AG10803 (cell line): ENCODE measurements at regions not wholly inside any gene's neighbourhood (a gene's known extent, or its start where the extent isn't known, plus 50 kb on each side); places are given as distances from the start of the nearest gene placed in this dataset.
"Not testable (repeated sequence)": the region's sequence is repeated elsewhere in the genome, so short reads cannot be mapped to it uniquely, and the experiment has no call there.

Source experiments
- DNase-seq: peaks from one replicate; pipeline ENCODE4 v3.0.0; 2010; ENCODE audit warnings: low read depth
- H3K4me3 ChIP-seq: 2 replicates; pipeline ENCODE4 v1.5.1; 2011; ENCODE audit warnings: mild to moderate bottlenecking, low read length, control low read depth
- TF ChIP-seq, protein P1 (sequence below): conservative IDR thresholded peaks from 2 replicates; pipeline ENCODE4 v1.5.1; 2011; ENCODE audit warnings: mild to moderate bottlenecking, low read length, control low read depth, inconsistent platforms

GRCh38 chr20:55094353-55094861 is 619.0 kb downstream of the DOK5 start:
- no peak for DNase-seq
- TF ChIP-seq, protein P1, sequence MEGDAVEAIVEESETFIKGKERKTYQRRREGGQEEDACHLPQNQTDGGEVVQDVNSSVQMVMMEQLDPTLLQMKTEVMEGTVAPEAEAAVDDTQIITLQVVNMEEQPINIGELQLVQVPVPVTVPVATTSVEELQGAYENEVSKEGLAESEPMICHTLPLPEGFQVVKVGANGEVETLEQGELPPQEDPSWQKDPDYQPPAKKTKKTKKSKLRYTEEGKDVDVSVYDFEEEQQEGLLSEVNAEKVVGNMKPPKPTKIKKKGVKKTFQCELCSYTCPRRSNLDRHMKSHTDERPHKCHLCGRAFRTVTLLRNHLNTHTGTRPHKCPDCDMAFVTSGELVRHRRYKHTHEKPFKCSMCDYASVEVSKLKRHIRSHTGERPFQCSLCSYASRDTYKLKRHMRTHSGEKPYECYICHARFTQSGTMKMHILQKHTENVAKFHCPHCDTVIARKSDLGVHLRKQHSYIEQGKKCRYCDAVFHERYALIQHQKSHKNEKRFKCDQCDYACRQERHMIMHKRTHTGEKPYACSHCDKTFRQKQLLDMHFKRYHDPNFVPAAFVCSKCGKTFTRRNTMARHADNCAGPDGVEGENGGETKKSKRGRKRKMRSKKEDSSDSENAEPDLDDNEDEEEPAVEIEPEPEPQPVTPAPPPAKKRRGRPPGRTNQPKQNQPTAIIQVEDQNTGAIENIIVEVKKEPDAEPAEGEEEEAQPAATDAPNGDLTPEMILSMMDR = no peak
- H3K4me3 ChIP-seq = no peak overlapping the region

GRCh38 chr20:55090286-55090685 is 614.9 kb downstream of the DOK5 start:
- TF ChIP-seq, protein P1 = no peak
- DNase-seq = no peak

DNA sequence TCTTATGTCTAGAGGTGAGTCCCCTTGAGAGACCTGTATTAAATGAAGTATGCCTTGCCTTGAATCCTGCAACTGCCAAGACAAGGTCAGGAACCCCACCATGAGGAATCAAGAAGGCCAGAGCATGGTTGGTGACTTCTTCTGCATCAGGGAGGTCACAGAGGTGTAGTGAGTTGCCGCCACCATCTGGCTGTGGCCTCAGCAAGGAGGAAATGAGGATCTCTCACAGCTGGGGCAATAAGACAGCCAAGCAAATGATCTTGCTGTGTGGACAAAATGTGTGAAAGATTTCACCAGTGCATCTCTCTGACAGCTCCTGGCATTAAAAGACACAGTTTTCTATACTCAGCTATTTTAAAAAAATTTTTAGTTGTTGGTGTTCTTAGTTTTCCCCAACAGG is 611.0 kb downstream of the DOK5 start:
- TF ChIP-seq, protein P1 = no peak
- no peak for DNase-seq
- no peak overlapping the region for H3K4me3 ChIP-seq

More at GRCh38 chr20:55090286-55090685, 614.9 kb downstream of the DOK5 start:
- H3K4me3 ChIP-seq = no peak overlapping the region

- no peak for DNase-seq
- no peak overlapping the region for H3K4me3 ChIP-seq
- TF ChIP-seq, protein P1 = no peak
Observed at GRCh38 chr20:55079917-55080316, 604.5 kb downstream of the DOK5 start.

- DNase-seq, H3K4me3 ChIP-seq: not testable (repeated sequence)
Observed at GRCh38 chr20:55074266-55074840, 599.0 kb downstream of the DOK5 start.

DNA sequence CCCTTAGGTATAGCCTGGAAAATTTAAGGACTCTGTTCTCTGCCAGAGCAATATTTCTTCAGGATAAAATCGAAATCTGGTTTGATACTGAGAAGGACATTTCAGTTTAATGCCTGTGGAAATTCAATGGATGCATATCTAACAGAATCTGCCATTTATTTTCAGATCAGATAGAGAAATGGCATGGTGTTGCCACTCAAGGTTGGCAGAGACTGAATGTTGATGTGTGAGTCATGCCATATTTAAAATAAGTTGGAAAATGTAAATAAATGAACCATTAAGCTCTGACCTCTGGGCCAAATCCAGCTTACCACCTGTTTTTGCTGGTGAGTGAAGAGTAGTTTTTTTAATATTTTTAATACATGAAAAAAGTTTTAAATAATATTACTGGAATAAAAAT is 594.6 kb downstream of the DOK5 start:
- TF ChIP-seq, protein P1 = no peak
- H3K4me3 ChIP-seq = no peak overlapping the region
- DNase-seq = no peak

DNA sequence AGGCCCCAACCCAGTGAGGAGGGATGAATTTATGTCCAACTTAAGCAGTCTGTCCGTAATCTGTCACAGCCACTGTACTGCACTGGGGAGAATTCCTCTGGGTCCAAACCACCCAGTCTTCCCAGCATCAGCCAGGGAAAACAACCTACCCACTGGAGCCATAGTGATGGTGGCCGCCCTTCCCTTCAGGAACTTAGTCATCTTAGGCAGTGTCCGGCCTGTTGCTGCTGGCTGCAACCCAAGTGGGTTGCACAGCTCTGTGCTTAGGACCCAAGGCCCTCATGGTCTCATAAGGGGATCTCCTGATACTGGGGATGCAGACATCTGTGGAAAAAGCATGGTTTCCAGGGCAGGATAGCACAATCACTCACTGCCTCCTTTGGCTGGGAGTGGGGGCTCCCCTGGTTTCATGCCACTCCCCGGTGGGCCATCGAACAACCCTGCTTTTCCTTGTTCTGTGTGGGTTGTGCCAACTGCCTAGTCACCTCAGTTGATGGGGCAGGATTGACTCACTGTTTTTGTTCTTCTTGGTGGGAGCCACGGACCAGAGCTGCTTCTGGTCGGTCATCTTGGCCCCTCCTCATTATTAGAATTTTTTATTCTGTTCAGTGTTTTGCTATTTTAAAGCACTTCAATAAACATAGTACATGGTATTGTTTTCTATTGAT is 591.9 kb downstream of the DOK5 start:
- H3K4me3 ChIP-seq = no peak overlapping the region
- TF ChIP-seq, protein P1 = no peak
- DNase-seq = no peak
